Nephron progenitor cell (in vitro differentiated cells): ENCODE measurements at regions not wholly inside any gene's neighbourhood (a gene's known extent, or its start where the extent isn't known, plus 50 kb on each side); places are given as distances from the start of the nearest gene placed in this dataset.

Source experiments
- DNase-seq: peaks from one replicate; pipeline ENCODE4 v3.0.0; 2021
- H3K27ac Mint-ChIP-seq: 2 replicates; pipeline ENCODE4 v1.8.0; 2021; ENCODE audit warnings: mild to moderate bottlenecking, moderate library complexity, mixed read lengths
- H3K27me3 Mint-ChIP-seq: 2 replicates; pipeline ENCODE4 v1.8.0; 2021; ENCODE audit warnings: mild to moderate bottlenecking, low read depth, mixed read lengths; ENCODE audit not compliant: poor library complexity
- H3K36me3 Mint-ChIP-seq: 2 replicates; pipeline ENCODE4 v1.8.0; 2021; ENCODE audit warnings: low read depth, mixed read lengths
- H3K4me1 Mint-ChIP-seq: 2 replicates; pipeline ENCODE4 v1.8.0; 2021; ENCODE audit warnings: mixed read lengths
- H3K4me3 Mint-ChIP-seq: 2 replicates; pipeline ENCODE4 v1.8.0; 2021; ENCODE audit warnings: mild to moderate bottlenecking, moderate library complexity, mixed read lengths
- H3K9me3 Mint-ChIP-seq: 2 replicates; pipeline ENCODE4 v1.8.0; 2021; ENCODE audit warnings: mild to moderate bottlenecking, moderate library complexity, mixed read lengths
- TF ChIP-seq, protein P1 (sequence below): fragments of 200-600 bp; sonication (generic); IDR thresholded peaks from 2 replicates; pipeline ENCODE4 v1.5.0; 2021; ENCODE audit warnings: antibody characterized with exemption

DNA sequence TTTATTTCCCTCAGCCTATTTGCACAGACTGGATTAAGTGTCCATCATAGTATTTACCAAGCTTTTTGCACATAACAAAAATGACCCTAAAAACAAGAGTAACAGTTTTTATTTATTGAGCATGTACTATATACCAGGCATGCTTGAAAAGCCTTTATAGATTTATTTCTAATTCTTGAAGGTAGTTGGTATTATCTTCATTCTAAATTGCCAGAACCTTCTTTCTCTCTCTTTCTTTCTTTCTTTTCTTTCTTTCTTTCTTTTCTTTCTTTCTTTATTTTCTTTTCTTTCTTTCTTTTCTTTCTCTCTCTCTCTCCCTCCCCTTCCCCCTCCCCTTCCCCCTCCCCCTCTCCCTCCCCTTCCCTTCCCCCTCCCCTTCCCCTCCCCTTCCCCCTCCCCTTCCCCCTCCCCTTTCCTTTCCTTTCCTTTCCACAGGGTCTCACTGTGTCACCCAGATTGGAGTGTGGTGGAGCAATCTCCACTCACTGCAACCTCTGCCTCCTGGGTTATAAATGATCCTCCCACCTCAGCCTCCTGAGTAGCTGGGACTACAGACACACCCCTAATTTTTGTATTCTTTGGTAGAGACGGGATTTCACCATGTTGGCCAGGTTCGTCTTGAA lies 310.9 kb upstream of the RBFOX1 start:
- TF ChIP-seq, protein P1, sequence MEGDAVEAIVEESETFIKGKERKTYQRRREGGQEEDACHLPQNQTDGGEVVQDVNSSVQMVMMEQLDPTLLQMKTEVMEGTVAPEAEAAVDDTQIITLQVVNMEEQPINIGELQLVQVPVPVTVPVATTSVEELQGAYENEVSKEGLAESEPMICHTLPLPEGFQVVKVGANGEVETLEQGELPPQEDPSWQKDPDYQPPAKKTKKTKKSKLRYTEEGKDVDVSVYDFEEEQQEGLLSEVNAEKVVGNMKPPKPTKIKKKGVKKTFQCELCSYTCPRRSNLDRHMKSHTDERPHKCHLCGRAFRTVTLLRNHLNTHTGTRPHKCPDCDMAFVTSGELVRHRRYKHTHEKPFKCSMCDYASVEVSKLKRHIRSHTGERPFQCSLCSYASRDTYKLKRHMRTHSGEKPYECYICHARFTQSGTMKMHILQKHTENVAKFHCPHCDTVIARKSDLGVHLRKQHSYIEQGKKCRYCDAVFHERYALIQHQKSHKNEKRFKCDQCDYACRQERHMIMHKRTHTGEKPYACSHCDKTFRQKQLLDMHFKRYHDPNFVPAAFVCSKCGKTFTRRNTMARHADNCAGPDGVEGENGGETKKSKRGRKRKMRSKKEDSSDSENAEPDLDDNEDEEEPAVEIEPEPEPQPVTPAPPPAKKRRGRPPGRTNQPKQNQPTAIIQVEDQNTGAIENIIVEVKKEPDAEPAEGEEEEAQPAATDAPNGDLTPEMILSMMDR: no peak
- DNase-seq: no peak
- H3K27me3 Mint-ChIP-seq: peaks cover 4% of the 10 kb centered on the region
- H3K4me3 Mint-ChIP-seq: no peak overlapping the region
- H3K36me3 Mint-ChIP-seq: no peaks in the 10 kb centered on the region
- no peaks in the 10 kb centered on the region for H3K9me3 Mint-ChIP-seq
- peaks cover 11% of the 10 kb centered on the region for H3K4me1 Mint-ChIP-seq
- no peak overlapping the region for H3K27ac Mint-ChIP-seq

GRCh38 chr16:7017006-7017662 lies 315.5 kb upstream of the RBFOX1 start:
- TF ChIP-seq, protein P1: no peak
- H3K9me3 Mint-ChIP-seq: no peaks in the 10 kb centered on the region
- H3K36me3 Mint-ChIP-seq: no peaks in the 10 kb centered on the region
- peaks cover 11% of the 10 kb centered on the region for H3K27me3 Mint-ChIP-seq
- no peak for DNase-seq
- peaks cover 6% of the 10 kb centered on the region for H3K4me1 Mint-ChIP-seq
- no peak overlapping the region for H3K27ac Mint-ChIP-seq
- H3K4me3 Mint-ChIP-seq: no peak overlapping the region

DNA sequence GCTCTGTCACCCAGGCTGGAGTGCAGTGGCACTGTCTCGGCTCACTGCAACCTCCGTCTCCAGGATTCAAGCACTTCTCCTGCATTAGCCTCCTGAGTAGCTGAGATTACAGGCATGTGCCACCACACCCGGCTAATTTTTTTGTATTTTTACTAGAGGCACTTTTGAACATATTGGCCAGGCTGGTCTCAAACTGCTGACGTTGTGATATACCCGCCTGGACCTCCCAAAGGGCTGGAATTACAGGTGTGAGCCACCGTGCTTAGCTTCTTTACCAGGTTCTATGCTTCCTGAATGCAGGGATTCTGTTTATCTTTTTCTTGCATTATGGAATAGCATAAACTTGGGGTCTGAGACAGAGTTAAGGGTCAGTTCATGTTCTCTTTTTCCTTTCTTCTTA lies 317.9 kb upstream of the RBFOX1 start:
- H3K4me1 Mint-ChIP-seq: peaks cover 6% of the 10 kb centered on the region
- H3K36me3 Mint-ChIP-seq: no peaks in the 10 kb centered on the region
- H3K4me3 Mint-ChIP-seq: no peak overlapping the region
- H3K27me3 Mint-ChIP-seq: peaks cover 15% of the 10 kb centered on the region
- no peak for DNase-seq
- TF ChIP-seq, protein P1: no peak
- no peak overlapping the region for H3K27ac Mint-ChIP-seq
- no peaks in the 10 kb centered on the region for H3K9me3 Mint-ChIP-seq

DNA sequence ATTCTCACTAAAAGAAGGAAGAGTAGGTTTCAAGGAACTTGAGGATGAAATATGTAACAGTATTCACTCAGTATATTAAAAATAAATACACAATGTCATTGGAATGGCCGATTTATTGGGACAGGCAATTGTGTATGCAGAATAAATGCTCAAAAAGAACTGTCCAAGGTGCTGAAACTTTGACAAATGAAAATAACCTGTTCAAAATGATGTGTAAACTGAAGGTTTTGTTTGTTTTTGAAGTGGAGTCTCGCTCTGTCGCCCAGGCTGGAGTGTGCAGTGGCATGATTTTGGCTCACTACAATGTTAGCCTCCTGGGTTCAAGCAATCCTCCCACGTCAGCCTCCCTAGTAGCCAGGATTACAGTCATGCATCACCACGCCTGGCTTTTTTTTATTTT lies 318.7 kb upstream of the RBFOX1 start:
- no peak overlapping the region for H3K27ac Mint-ChIP-seq
- H3K4me1 Mint-ChIP-seq: peaks cover 6% of the 10 kb centered on the region
- H3K27me3 Mint-ChIP-seq: peaks cover 18% of the 10 kb centered on the region
- TF ChIP-seq, protein P1: no peak
- peak; percentile 24 for DNase-seq
- H3K36me3 Mint-ChIP-seq: no peaks in the 10 kb centered on the region
- H3K4me3 Mint-ChIP-seq: no peak overlapping the region
- H3K9me3 Mint-ChIP-seq: peaks cover 4% of the 10 kb centered on the region

DNA sequence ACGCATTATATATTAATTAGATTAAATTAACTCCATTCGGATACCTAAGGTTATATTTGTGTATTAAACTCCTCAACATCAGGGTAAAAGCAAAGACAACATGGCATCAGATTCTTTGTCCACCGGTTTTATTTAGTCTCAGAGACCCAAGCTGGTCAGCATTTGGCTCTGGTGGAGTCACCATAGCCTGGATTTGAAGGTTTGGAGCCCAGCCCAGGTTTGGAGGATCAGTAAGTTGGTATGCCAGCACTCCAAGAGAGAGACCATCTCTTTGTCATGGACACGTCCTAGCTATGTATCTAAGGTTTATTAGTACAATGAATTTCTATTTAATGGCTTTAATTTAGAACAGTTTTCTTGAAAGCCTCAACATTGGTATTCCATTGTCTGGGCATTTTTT lies 328.4 kb upstream of the RBFOX1 start:
- DNase-seq: no peak

More for the DNA sequence above, 328.4 kb upstream of the RBFOX1 start:
- TF ChIP-seq, protein P1: no peak
- H3K36me3 Mint-ChIP-seq: no peaks in the 10 kb centered on the region
- H3K4me3 Mint-ChIP-seq: no peak overlapping the region
- H3K9me3 Mint-ChIP-seq: peaks cover 4% of the 10 kb centered on the region
- peaks cover 17% of the 10 kb centered on the region for H3K27me3 Mint-ChIP-seq
- no peaks in the 10 kb centered on the region for H3K4me1 Mint-ChIP-seq
- no peak overlapping the region for H3K27ac Mint-ChIP-seq
